ENCODE measurements at regions not wholly inside any gene's neighbourhood (a gene's known extent, or its start where the extent isn't known, plus 50 kb on each side); places are given as distances from the start of the nearest gene placed in this dataset.

DNA sequence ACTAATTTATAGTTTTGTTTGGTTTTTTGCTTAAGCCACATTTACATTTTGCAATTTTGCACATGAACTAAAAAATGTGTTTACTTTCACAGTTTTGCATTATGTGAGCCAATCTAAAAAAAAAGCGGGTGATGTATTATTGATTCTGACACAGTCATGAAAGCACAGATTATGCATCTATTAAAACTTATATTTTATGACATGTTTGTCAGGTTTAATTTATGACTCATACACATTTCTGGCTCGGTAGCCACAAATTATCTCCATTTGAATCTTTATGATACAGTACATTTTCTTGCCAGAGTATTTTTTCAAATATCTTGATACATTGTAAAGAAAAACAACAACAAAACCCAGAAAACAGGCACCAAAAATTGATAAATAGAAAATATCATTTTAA lies 280.4 kb upstream of the GRIP1 start:
- TF ChIP-seq KDM1A (CRISPR knock-in tag; IDR thresholded peaks at IDR 0.05) (no peak), GLI4 (CRISPR knock-in tag; IDR thresholded peaks at IDR 0.05; ENCODE audit: borderline replicate concordance) (no peak), POLR2A (IDR thresholded peaks at IDR 0.05; ENCODE audit: insufficient read depth in 1 of 2, low read depth in 2 of 2, low read length in 2 of 2) (no peak), KAT2B (IDR thresholded peaks at IDR 0.05; ENCODE audit: borderline replicate concordance, low read depth, low read length) (no peak)

Measured in HepG2 (cell line).